Natural killer cell (primary cell): ENCODE measurements at regions not wholly inside any gene's neighbourhood (a gene's known extent, or its start where the extent isn't known, plus 50 kb on each side); places are given as distances from the start of the nearest gene placed in this dataset.
"Not testable (repeated sequence)": the region's sequence is repeated elsewhere in the genome, so short reads cannot be mapped to it uniquely, and the experiment has no call there.

Source experiments
- ATAC-seq, 3 donors: fragments of 150-1000 bp in 2 of 3; fragments of 200-7000 bp in 1 of 3; cut with Tn5 transposase; 1 replicate in 1 of 3; 2 replicates in 2 of 3; pipeline ENCODE4 v1.10.0; 2021; ENCODE audit warnings: mild to moderate bottlenecking in 2 of 3, moderate library complexity in 2 of 3
- DNase-seq, 2 donors: peaks; one replicate each; pipeline versions ENCODE4 v3.0.0 to v3.0.0-alpha.2; 2013 to 2021; ENCODE audit warnings: mixed read lengths in 1 of 2
- H3K27ac ChIP-seq: one replicate; pipeline ENCODE4 v1.5.1; 2013; ENCODE audit warnings: mild to moderate bottlenecking, low read length
- H3K27me3 ChIP-seq: one replicate; pipeline ENCODE4 v1.6.1; 2013; ENCODE audit warnings: low read length; ENCODE audit not compliant: control insufficient read depth, insufficient read depth
- H3K36me3 ChIP-seq: one replicate; pipeline ENCODE4 v1.6.1; 2013; ENCODE audit warnings: low read length; ENCODE audit not compliant: control insufficient read depth, insufficient read depth
- H3K4me1 ChIP-seq: one replicate; pipeline ENCODE4 v1.6.1; 2013; ENCODE audit warnings: low read length; ENCODE audit not compliant: control insufficient read depth, insufficient read depth
- H3K4me3 ChIP-seq: one replicate; pipeline ENCODE4 v1.5.1; 2013; ENCODE audit warnings: low read length
- H3K9me3 ChIP-seq: one replicate; pipeline ENCODE4 v1.6.1; 2013; ENCODE audit warnings: low read length; ENCODE audit not compliant: control insufficient read depth, insufficient read depth
- H3K27ac Mint-ChIP-seq, 2 donors: one replicate each; pipeline ENCODE4 v1.8.0; 2022; ENCODE audit warnings: mild to moderate bottlenecking in 2 of 2, mixed read lengths in 2 of 2, moderate library complexity in 1 of 2
- H3K27me3 Mint-ChIP-seq, 2 donors: one replicate each; pipeline ENCODE4 v1.8.0; 2022; ENCODE audit warnings: low read depth in 2 of 2, mixed read lengths in 2 of 2
- H3K36me3 Mint-ChIP-seq: one replicate; pipeline ENCODE4 v1.8.0; 2022; ENCODE audit warnings: mixed read lengths
- H3K4me1 Mint-ChIP-seq, 2 donors: one replicate each; pipeline ENCODE4 v1.8.0; 2022; ENCODE audit warnings: mixed read lengths in 2 of 2
- H3K4me3 Mint-ChIP-seq: one replicate; pipeline ENCODE4 v1.8.0; 2022; ENCODE audit warnings: mild to moderate bottlenecking, moderate library complexity, mixed read lengths
- H3K9me3 Mint-ChIP-seq, 2 donors: one replicate each; pipeline ENCODE4 v1.8.0; 2022; ENCODE audit warnings: mixed read lengths in 2 of 2
- WGBS: methylation state at CpG from one replicate; pipeline ENCODE4 v1.1.7; 2013; ENCODE audit warnings: missing lambda C conversion rate; ENCODE audit not compliant: insufficient coverage; 5-methylcytosine and 5-hydroxymethylcytosine counted together
- intact Hi-C: fragments of 100-400 bp; cut with micrococcal nuclease; formaldehyde crosslinking; loops from one replicate; pipeline ENCODE4 v1.14.2; 2022
- TF ChIP-seq, protein P1 (sequence below): fragments of 200-600 bp; IDR thresholded peaks from one replicate; pipeline ENCODE4 v1.8.0; 2022; ENCODE audit warnings: antibody characterized with exemption

DNA sequence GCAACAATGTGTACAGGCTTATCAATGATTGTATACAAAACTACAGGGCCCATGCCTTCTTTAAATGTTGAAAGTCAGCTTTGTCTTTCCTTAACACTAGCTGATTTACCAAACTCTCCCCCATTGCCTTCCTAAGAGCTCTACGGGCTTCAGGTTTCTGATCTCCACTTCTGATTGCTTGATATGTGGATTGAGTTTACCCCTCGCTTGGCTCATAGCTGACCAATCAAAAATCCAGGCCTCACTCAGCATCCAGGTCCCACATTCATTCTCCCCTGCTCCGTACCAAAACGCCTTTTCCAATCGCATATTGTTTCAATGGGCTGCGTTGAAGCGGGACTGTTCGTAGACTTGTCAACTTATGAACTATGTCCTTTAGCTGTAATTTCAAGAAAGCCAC lies 195.1 kb upstream of the TOX3 start:
- ATAC-seq (no peak), DNase-seq (no peak)
- Histone ChIP-seq H3K4me3 (no peak overlapping the region), H3K36me3 (no peaks in the 10 kb centered on the region), H3K27ac (no peak overlapping the region), H3K4me1 (no peaks in the 10 kb centered on the region), H3K27me3 (no peaks in the 10 kb centered on the region), H3K9me3 (no peaks in the 10 kb centered on the region)
- H3K4me3 Mint-ChIP-seq = no peak overlapping the region
- intact Hi-C loops = no loop called here
- H3K27me3 Mint-ChIP-seq = peaks cover 0 to 7% of the 10 kb centered on the region in 2 donors
- H3K27ac Mint-ChIP-seq = no peak overlapping the region
- WGBS = 96% methylated on average over 7 of the region's 8 CpGs
- H3K4me1 Mint-ChIP-seq = no peaks in the 10 kb centered on the region
- TF ChIP-seq, protein P1, sequence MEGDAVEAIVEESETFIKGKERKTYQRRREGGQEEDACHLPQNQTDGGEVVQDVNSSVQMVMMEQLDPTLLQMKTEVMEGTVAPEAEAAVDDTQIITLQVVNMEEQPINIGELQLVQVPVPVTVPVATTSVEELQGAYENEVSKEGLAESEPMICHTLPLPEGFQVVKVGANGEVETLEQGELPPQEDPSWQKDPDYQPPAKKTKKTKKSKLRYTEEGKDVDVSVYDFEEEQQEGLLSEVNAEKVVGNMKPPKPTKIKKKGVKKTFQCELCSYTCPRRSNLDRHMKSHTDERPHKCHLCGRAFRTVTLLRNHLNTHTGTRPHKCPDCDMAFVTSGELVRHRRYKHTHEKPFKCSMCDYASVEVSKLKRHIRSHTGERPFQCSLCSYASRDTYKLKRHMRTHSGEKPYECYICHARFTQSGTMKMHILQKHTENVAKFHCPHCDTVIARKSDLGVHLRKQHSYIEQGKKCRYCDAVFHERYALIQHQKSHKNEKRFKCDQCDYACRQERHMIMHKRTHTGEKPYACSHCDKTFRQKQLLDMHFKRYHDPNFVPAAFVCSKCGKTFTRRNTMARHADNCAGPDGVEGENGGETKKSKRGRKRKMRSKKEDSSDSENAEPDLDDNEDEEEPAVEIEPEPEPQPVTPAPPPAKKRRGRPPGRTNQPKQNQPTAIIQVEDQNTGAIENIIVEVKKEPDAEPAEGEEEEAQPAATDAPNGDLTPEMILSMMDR = no peak
- no peaks in the 10 kb centered on the region for H3K36me3 Mint-ChIP-seq
- H3K9me3 Mint-ChIP-seq = peaks cover 5 to 11% of the 10 kb centered on the region in 2 donors

DNA sequence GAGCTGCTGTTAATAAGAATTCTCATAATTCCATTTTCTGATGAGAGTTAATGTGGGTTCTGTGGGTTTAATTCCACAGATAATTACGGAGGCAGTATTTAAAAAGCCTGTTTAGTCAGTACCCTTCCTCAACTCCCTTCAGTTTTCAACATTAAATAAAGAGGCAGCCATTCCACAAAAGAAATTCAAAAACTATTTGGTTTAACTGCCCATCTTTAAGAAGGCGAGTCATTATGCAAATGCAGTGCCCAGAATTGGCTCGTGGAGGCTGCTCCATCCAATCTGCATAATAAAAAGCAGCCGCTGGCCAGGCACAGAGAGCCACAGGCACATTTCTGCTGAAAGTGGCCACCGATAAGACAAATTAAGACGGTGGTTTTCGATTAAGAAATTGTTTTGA lies 194.4 kb upstream of the TOX3 start:
- Histone ChIP-seq H3K36me3 (no peaks in the 10 kb centered on the region), H3K27ac (no peak overlapping the region), H3K4me3 (no peak overlapping the region), H3K4me1 (no peaks in the 10 kb centered on the region), H3K27me3 (no peaks in the 10 kb centered on the region), H3K9me3 (no peaks in the 10 kb centered on the region)
- TF ChIP-seq, protein P1 = no peak
- no peak for DNase-seq
- Mint-ChIP-seq H3K4me3 (no peak overlapping the region), H3K27ac (no peak overlapping the region), H3K36me3 (no peaks in the 10 kb centered on the region), H3K9me3 (peaks cover 5 to 7% of the 10 kb centered on the region in 2 donors), H3K4me1 (no peaks in the 10 kb centered on the region), H3K27me3 (peaks cover 0 to 3% of the 10 kb centered on the region in 2 donors)
- intact Hi-C loops = no loop called here
- ATAC-seq = no peak
- WGBS = 29% methylated on average over 7 of the region's 7 CpGs

GRCh38 chr16:52740766-52741165 lies 193.8 kb upstream of the TOX3 start:
- no peaks in the 10 kb centered on the region for H3K4me1 ChIP-seq
- 90% methylated on average over 4 of the region's 4 CpGs for WGBS

GRCh38 chr16:52740333-52740732 lies 193.4 kb upstream of the TOX3 start:
- Histone ChIP-seq H3K4me1 (no peaks in the 10 kb centered on the region), H3K36me3 (no peaks in the 10 kb centered on the region), H3K27ac (no peak overlapping the region), H3K9me3 (no peaks in the 10 kb centered on the region), H3K4me3 (no peak overlapping the region), H3K27me3 (no peaks in the 10 kb centered on the region)
- intact Hi-C loops = no loop called here
- Mint-ChIP-seq H3K36me3 (no peaks in the 10 kb centered on the region), H3K4me3 (no peak overlapping the region), H3K27me3 (peaks cover 0 to 3% of the 10 kb centered on the region in 2 donors), H3K27ac (no peak overlapping the region), H3K9me3 (peaks cover 5 to 10% of the 10 kb centered on the region in 2 donors), H3K4me1 (no peaks in the 10 kb centered on the region)
- no peak for DNase-seq
- no CpG with 5 or more reads among the region's 2 CpGs for WGBS
- TF ChIP-seq, protein P1 = no peak
- ATAC-seq = no peak

More at GRCh38 chr16:52740766-52741165, 193.8 kb upstream of the TOX3 start:
- no peaks in the 10 kb centered on the region for H3K36me3 ChIP-seq
- H3K27ac Mint-ChIP-seq = no peak overlapping the region
- no peaks in the 10 kb centered on the region for H3K27me3 ChIP-seq
- intact Hi-C loops = no loop called here
- no peak overlapping the region for H3K4me3 Mint-ChIP-seq
- no peak for DNase-seq
- no peak for ATAC-seq
- no peak overlapping the region for H3K27ac ChIP-seq
- no peaks in the 10 kb centered on the region for H3K9me3 ChIP-seq
- H3K9me3 Mint-ChIP-seq = peaks cover 5 to 7% of the 10 kb centered on the region in 2 donors
- TF ChIP-seq, protein P1 = no peak
- no peak overlapping the region for H3K4me3 ChIP-seq
- H3K27me3 Mint-ChIP-seq = peaks cover 0 to 3% of the 10 kb centered on the region in 2 donors
- H3K36me3 Mint-ChIP-seq = no peaks in the 10 kb centered on the region
- no peaks in the 10 kb centered on the region for H3K4me1 Mint-ChIP-seq

DNA sequence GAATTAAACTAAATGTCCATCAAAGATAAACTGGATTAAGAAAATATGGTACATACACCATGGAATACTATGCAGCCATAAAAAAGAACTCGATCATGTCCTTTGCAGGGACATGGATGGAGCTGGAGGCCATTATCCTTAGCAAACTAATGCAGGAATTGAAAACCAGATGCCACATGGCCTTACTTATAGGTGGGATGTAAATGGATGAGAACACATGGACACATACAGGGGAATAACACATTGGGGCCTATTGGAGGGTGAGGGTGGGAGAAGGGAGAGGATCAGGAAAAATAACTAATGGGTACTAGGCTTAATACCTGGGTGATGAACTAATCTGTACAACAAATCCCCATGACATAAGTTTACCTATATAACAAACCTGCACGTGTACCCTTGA lies 192.0 kb upstream of the TOX3 start:
- ATAC-seq, H3K27ac Mint-ChIP-seq, H3K27me3 Mint-ChIP-seq, H3K36me3 ChIP-seq, H3K36me3 Mint-ChIP-seq, H3K4me1 ChIP-seq, H3K4me3 Mint-ChIP-seq, H3K9me3 ChIP-seq, H3K27me3 ChIP-seq, H3K4me3 ChIP-seq, intact Hi-C loops, H3K27ac ChIP-seq, DNase-seq, H3K4me1 Mint-ChIP-seq: not testable (repeated sequence)
- peaks cover 5 to 11% of the 10 kb centered on the region in 2 donors for H3K9me3 Mint-ChIP-seq
- WGBS = 100% methylated on average over 1 of the region's 2 CpGs
